Gastroesophageal sphincter (tissue), 3 donors: ENCODE measurements at regions not wholly inside any gene's neighbourhood (a gene's known extent, or its start where the extent isn't known, plus 50 kb on each side); places are given as distances from the start of the nearest gene placed in this dataset.

Experiments used
- POLR2AphosphoS5 ChIP-seq: sonication (generic); formaldehyde crosslinking; IDR thresholded peaks from one replicate; pipeline ENCODE4 v1.6.1; 2017; ENCODE audit warnings: antibody characterized with exemption
- TF ChIP-seq, protein P1 (sequence below), 4 experiments: fragments of 200-600 bp in 2 of 4; fragments of 450-650 bp in 2 of 4; sonication (generic) in 1 of 4; IDR thresholded peaks; one replicate each; pipeline ENCODE4 v1.5.1; 2017 to 2019; ENCODE audit warnings: antibody characterized with exemption in 4 of 4, mild to moderate bottlenecking in 2 of 4, moderate library complexity in 2 of 4

DNA sequence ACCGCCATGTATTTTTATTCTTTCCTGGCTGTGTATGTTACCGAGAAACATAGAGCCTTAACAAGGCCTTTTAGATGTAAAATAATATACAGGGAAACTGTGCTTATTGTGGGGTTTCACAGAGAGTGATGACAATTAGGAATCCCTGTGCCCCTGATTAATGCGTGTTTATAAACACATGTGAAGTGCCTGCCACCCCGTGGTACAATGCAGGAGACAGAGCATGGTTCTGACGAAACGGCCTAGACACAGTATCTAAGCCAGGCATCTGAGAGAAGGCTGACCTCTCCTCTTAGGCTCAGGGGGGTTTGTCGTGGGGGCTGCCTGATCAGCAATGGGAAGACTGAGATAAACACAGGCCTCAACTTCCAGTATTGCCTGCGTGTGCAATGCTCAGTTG lies 200.0 kb downstream of the AJAP1 start:
- TF ChIP-seq, protein P1, sequence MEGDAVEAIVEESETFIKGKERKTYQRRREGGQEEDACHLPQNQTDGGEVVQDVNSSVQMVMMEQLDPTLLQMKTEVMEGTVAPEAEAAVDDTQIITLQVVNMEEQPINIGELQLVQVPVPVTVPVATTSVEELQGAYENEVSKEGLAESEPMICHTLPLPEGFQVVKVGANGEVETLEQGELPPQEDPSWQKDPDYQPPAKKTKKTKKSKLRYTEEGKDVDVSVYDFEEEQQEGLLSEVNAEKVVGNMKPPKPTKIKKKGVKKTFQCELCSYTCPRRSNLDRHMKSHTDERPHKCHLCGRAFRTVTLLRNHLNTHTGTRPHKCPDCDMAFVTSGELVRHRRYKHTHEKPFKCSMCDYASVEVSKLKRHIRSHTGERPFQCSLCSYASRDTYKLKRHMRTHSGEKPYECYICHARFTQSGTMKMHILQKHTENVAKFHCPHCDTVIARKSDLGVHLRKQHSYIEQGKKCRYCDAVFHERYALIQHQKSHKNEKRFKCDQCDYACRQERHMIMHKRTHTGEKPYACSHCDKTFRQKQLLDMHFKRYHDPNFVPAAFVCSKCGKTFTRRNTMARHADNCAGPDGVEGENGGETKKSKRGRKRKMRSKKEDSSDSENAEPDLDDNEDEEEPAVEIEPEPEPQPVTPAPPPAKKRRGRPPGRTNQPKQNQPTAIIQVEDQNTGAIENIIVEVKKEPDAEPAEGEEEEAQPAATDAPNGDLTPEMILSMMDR (IDR thresholded peaks at IDR 0.05), result no peak
- no peak for TF ChIP-seq POLR2AphosphoS5
